Karpas-422 (cell line): ENCODE measurements at regions not wholly inside any gene's neighbourhood (a gene's known extent, or its start where the extent isn't known, plus 50 kb on each side); places are given as distances from the start of the nearest gene placed in this dataset.

Source experiments
- DNase-seq: peaks from one replicate; pipeline ENCODE4 v3.0.0-alpha.2; 2015
- H2AFZ ChIP-seq: fragments of 200-600 bp; sonication (generic); 2 replicates; pipeline ENCODE4 v1.6.1; 2014; ENCODE audit warnings: antibody characterized with exemption, low read length, mixed read lengths
- H3K27ac ChIP-seq: fragments of 200-600 bp; sonication (generic); 2 replicates; pipeline ENCODE4 v1.5.1; 2014; ENCODE audit warnings: mild to moderate bottlenecking, low read length, moderate library complexity
- H3K27me3 ChIP-seq: fragments of 200-600 bp; sonication (generic); 2 replicates; pipeline ENCODE4 v1.6.1; 2014; ENCODE audit warnings: low read length, mixed read lengths
- H3K36me3 ChIP-seq: fragments of 200-600 bp; sonication (generic); 2 replicates; pipeline ENCODE4 v1.6.1; 2014; ENCODE audit warnings: low read length, mixed read lengths; ENCODE audit not compliant: insufficient read depth
- H3K4me1 ChIP-seq: fragments of 200-600 bp; sonication (generic); 2 replicates; pipeline ENCODE4 v1.6.1; 2014; ENCODE audit warnings: mild to moderate bottlenecking, low read length, mixed read lengths
- H3K4me2 ChIP-seq: fragments of 200-600 bp; sonication (generic); 2 replicates; pipeline ENCODE4 v1.6.1; 2014; ENCODE audit warnings: low read length, low read depth, mild to moderate bottlenecking; ENCODE audit not compliant: poor library complexity, severe bottlenecking
- H3K4me3 ChIP-seq: fragments of 200-600 bp; sonication (generic); 2 replicates; pipeline ENCODE4 v1.5.1; 2014; ENCODE audit warnings: mild to moderate bottlenecking, antibody characterized with exemption, low read length, mixed read lengths
- H3K79me2 ChIP-seq: fragments of 200-600 bp; sonication (generic); 2 replicates; pipeline ENCODE4 v1.6.1; 2014; ENCODE audit warnings: mild to moderate bottlenecking, low read length, mixed read lengths
- H3K9ac ChIP-seq: fragments of 200-600 bp; sonication (generic); 2 replicates; pipeline ENCODE4 v1.6.0; 2014; ENCODE audit warnings: low read length
- H3K9me2 ChIP-seq: fragments of 200-600 bp; sonication (generic), shearing (Covaris generic); replicated peaks from 2 replicates; pipeline ENCODE4 v1.6.0; 2014; ENCODE audit warnings: mild to moderate bottlenecking, low read length, moderate library complexity; ENCODE audit not compliant: insufficient read depth
- H3K9me3 ChIP-seq: fragments of 300-700, 200-600 bp; sonication (generic); 2 replicates; pipeline ENCODE4 v1.6.1; 2014; ENCODE audit warnings: low read length, mixed read lengths
- H4K20me1 ChIP-seq: fragments of 200-600 bp; sonication (generic); 2 replicates; pipeline ENCODE4 v1.6.1; 2014; ENCODE audit warnings: mild to moderate bottlenecking, antibody characterized with exemption, low read length, low read depth; ENCODE audit not compliant: insufficient read depth

DNA sequence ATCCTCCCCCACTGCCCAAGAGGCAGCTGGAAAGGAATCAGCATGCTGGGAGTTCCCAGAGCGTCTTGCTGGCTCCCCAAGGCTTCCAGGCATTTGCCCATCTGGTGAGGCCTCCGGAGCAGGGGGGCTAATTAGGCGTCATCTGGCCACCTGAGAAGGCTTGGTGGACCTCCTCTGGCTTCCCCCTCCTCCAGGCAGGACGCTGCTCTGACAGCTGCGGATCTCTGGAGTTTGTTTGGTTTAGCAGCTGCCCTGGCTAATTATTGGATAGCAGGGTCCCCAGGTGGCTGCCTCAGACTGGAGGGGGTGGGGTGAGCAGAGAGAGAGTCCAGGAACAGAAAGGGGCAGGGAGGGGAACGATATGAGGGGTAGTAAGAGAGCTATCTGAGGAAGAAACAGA is 425.2 kb upstream of the MEX3C start:
- no peak for DNase-seq
- Histone ChIP-seq H3K27me3 (no peaks in the 10 kb centered on the region), H2AFZ (no peak overlapping the region), H3K27ac (no peak overlapping the region), H3K79me2 (no peaks in the 10 kb centered on the region), H4K20me1 (no peaks in the 10 kb centered on the region), H3K9me2 (no peaks in the 10 kb centered on the region), H3K9me3 (no peaks in the 10 kb centered on the region), H3K9ac (no peak overlapping the region), H3K4me1 (no peaks in the 10 kb centered on the region), H3K4me3 (no peak overlapping the region), H3K4me2 (no peak overlapping the region), H3K36me3 (no peaks in the 10 kb centered on the region)

GRCh38 chr18:51623653-51624052 is 426.2 kb upstream of the MEX3C start:
- Histone ChIP-seq H3K36me3 (no peaks in the 10 kb centered on the region), H3K9me2 (no peaks in the 10 kb centered on the region), H2AFZ (no peak overlapping the region), H3K79me2 (no peaks in the 10 kb centered on the region), H3K4me1 (no peaks in the 10 kb centered on the region), H3K9me3 (no peaks in the 10 kb centered on the region), H4K20me1 (no peaks in the 10 kb centered on the region), H3K9ac (no peak overlapping the region), H3K4me2 (no peak overlapping the region), H3K4me3 (no peak overlapping the region), H3K27me3 (no peaks in the 10 kb centered on the region), H3K27ac (no peak overlapping the region)
- DNase-seq: no peak

DNA sequence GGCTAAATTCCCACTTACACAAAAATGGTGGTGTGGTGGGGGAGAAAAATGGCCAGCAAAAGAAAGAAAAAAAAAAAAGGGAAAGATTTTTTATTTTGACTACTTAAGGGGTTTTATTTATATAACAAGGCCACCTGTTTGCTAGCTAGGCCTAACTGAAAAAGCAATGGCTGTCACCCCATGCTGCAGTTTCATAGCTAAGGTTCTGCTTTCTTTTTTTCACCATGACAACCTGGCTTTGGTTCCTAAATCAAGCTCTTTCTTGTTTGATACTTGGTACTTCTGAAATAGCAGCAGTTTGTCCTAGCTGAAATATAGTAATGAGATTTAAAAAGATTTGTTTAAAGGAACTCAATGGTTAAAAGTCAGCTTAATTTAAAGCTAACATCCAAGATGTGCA is 433.2 kb upstream of the MEX3C start:
- Histone ChIP-seq H3K4me2 (no peak overlapping the region), H2AFZ (no peak overlapping the region), H3K79me2 (no peaks in the 10 kb centered on the region), H3K9me2 (no peaks in the 10 kb centered on the region), H4K20me1 (no peaks in the 10 kb centered on the region), H3K4me3 (no peak overlapping the region), H3K36me3 (no peaks in the 10 kb centered on the region), H3K9me3 (peaks cover 3% of the 10 kb centered on the region; the same call in 1 of the 2 replicates), H3K27me3 (no peaks in the 10 kb centered on the region), H3K4me1 (no peaks in the 10 kb centered on the region), H3K9ac (no peak overlapping the region), H3K27ac (no peak overlapping the region)
- DNase-seq: no peak

DNA sequence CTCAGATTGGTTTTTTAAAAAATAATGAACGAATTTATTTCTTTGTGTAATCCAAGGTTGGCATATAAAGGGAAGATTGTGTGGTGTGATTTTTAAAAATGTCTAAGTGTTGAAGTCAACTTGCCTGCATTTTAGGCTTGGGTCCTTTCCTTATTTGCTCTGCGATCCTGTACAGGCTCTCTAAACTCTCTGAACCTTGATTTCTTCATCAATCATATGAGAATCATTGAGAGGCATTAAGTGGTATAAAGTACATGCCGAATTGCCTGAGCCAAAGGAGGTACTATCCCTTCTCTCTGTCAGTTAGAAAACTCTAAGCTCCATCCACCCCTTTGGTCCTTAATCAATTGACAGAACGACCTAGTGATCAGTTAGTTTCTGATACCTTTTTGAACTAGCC is 440.4 kb upstream of the MEX3C start:
- Histone ChIP-seq H3K27me3 (no peaks in the 10 kb centered on the region), H3K4me2 (no peak overlapping the region), H3K9ac (no peak overlapping the region), H3K9me2 (no peaks in the 10 kb centered on the region), H3K9me3 (peaks cover 3% of the 10 kb centered on the region; the same call in 1 of the 2 replicates), H3K36me3 (no peaks in the 10 kb centered on the region), H2AFZ (no peak overlapping the region), H4K20me1 (no peaks in the 10 kb centered on the region), H3K4me1 (no peaks in the 10 kb centered on the region), H3K27ac (no peak overlapping the region), H3K79me2 (no peaks in the 10 kb centered on the region), H3K4me3 (no peak overlapping the region)
- DNase-seq: no peak

- no peak overlapping the region for H3K4me3 ChIP-seq
- no peaks in the 10 kb centered on the region for H3K9me2 ChIP-seq
- no peak overlapping the region for H3K9ac ChIP-seq
- no peaks in the 10 kb centered on the region for H3K79me2 ChIP-seq
- H3K27me3 ChIP-seq: no peaks in the 10 kb centered on the region
- no peak overlapping the region for H3K27ac ChIP-seq
- no peaks in the 10 kb centered on the region for H3K4me1 ChIP-seq
- 0 out of 2 replicates have a peak, but pooled peaks cover 3% of the 10 kb centered on the region for H3K9me3 ChIP-seq
- H3K36me3 ChIP-seq: no peaks in the 10 kb centered on the region
- no peak overlapping the region for H3K4me2 ChIP-seq
- no peak for DNase-seq
- no peak overlapping the region for H2AFZ ChIP-seq
- H4K20me1 ChIP-seq: no peaks in the 10 kb centered on the region
Measured at GRCh38 chr18:51639541-51639940, 442.1 kb upstream of the MEX3C start.

DNA sequence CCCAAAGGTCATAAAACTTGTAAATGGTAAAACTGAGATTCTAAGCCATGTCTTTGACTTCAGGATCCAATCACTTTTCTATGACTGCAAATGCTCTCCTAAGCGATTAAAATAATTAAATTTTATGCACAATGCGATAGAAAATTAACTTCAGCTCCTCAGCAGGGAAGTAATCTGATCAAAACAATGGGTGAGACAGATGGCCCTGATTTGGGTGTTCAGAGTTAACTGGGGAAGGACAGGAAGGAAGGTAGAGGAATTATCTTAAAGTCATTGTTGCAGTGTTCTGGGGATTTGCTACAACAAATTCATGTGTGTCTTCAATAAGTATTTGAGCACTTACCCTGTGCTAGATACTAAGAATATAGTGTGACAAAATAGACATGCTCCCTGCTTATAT is 446.0 kb upstream of the MEX3C start:
- H3K9me2 ChIP-seq: no peaks in the 10 kb centered on the region
- H3K27ac ChIP-seq: no peak overlapping the region
- H3K79me2 ChIP-seq: no peaks in the 10 kb centered on the region
- H4K20me1 ChIP-seq: no peaks in the 10 kb centered on the region
- no peak overlapping the region for H3K4me3 ChIP-seq
- no peak overlapping the region for H3K9ac ChIP-seq
- no peaks in the 10 kb centered on the region for H3K36me3 ChIP-seq
- no peak overlapping the region for H2AFZ ChIP-seq
- no peaks in the 10 kb centered on the region for H3K9me3 ChIP-seq
- H3K27me3 ChIP-seq: no peaks in the 10 kb centered on the region
- no peaks in the 10 kb centered on the region for H3K4me1 ChIP-seq
- no peak for DNase-seq
- H3K4me2 ChIP-seq: no peak overlapping the region

DNA sequence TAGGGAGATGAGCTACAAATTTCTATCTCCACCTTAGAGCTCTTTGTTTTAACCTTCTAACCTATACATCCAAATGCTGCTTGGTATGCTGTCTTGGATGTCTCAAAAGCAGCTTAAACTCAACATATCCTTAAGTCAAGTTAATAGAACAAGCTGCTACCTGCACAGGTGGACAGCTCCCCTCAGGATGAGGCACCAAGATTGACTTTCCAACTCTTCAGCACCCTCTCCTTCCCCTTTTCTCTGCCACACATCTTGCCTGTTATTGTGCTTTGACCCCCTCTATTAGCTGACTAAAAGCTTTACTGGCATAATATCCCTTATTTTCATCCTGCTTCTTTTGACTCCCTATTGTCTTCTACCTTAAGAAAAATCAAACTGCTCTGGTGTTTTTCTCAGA is 448.1 kb upstream of the MEX3C start:
- Histone ChIP-seq H4K20me1 (no peaks in the 10 kb centered on the region), H3K9me2 (no peaks in the 10 kb centered on the region), H3K4me3 (no peak overlapping the region), H3K9ac (no peak overlapping the region), H3K27me3 (no peaks in the 10 kb centered on the region), H3K79me2 (no peaks in the 10 kb centered on the region), H3K9me3 (no peaks in the 10 kb centered on the region), H3K27ac (no peak overlapping the region), H3K36me3 (no peaks in the 10 kb centered on the region), H3K4me1 (no peaks in the 10 kb centered on the region), H3K4me2 (no peak overlapping the region), H2AFZ (no peak overlapping the region)
- no peak for DNase-seq

DNA sequence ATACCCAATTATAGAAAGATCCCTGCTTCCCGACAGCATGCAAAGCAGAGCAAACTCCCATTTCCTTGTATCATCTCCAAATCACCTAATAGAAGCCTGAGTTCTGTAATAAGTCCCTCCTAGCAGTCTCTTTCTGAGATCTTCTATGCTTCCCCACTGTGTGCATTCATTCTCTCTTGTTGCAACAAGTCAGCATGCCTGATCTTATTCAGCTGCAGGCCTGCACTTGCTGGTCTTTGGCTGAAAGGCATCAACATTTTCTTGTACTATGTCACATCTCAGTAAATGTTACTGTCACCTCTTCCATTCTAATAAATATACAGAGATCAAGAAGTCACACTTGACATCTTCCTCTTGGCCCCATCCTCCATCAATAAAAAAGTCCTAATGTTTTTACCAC is 449.9 kb upstream of the MEX3C start:
- Histone ChIP-seq H3K4me2 (no peak overlapping the region), H3K36me3 (no peaks in the 10 kb centered on the region), H3K79me2 (no peaks in the 10 kb centered on the region), H4K20me1 (no peaks in the 10 kb centered on the region), H3K9me2 (no peaks in the 10 kb centered on the region), H3K9me3 (no peaks in the 10 kb centered on the region), H2AFZ (no peak overlapping the region), H3K27me3 (no peaks in the 10 kb centered on the region), H3K9ac (no peak overlapping the region), H3K4me3 (no peak overlapping the region), H3K27ac (no peak overlapping the region), H3K4me1 (no peaks in the 10 kb centered on the region)
- DNase-seq: no peak

DNA sequence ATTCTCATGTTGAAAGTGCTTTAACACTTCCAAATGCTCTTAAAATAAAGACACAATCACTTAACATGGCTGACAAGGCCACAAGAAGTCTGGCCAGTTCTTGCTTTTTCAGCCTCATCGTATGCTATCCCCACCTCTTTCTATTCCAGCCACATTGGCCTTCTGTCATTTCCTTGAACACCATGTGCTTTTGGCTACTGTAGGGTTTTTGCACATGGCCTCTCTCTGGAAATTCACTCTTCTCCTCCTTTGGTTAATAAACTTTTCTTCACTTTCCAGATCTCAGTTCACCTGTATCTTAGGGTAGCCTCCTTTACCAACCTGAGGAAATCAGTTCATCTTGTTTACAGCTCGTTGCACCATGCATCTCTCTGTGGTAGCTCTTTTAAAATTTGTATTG is 450.5 kb upstream of the MEX3C start:
- Histone ChIP-seq H3K9me2 (no peaks in the 10 kb centered on the region), H3K79me2 (no peaks in the 10 kb centered on the region), H3K9me3 (no peaks in the 10 kb centered on the region), H3K4me3 (no peak overlapping the region), H3K4me1 (no peaks in the 10 kb centered on the region), H3K9ac (no peak overlapping the region), H3K36me3 (no peaks in the 10 kb centered on the region), H3K4me2 (no peak overlapping the region), H3K27ac (no peak overlapping the region), H4K20me1 (no peaks in the 10 kb centered on the region), H2AFZ (no peak overlapping the region), H3K27me3 (no peaks in the 10 kb centered on the region)
- no peak for DNase-seq
